GM19395 (cell line): ENCODE measurements at regions not wholly inside any gene's neighbourhood (a gene's known extent, or its start where the extent isn't known, plus 50 kb on each side); places are given as distances from the start of the nearest gene placed in this dataset.

Source experiments
- ATAC-seq: cut with Tn5 transposase; IDR thresholded peaks from one replicate; pipeline ENCODE4 v1.9.1; 2021; ENCODE audit warnings: mild to moderate bottlenecking, moderate library complexity; ENCODE audit not compliant: unreplicated experiment

DNA sequence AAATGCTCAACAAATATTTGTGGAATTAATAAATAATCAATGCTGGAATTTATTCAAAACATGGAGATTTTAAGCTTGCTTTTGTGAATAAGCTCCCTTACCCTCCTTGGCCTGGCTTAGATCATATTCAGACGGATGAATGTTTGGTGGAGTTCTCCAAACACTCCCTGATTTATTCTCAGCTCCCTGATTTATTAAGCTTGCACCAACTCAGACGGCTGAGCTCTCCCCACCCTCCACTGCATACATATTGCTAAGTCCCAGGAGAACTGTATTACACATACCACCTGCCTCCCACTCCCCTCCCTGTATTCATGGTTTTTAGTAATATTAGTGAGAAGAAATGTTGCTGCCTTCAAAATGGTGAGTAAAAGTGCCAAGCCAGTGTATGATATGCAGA, 1057.5 kb downstream of the SORCS3 start:
- no peak for ATAC-seq

GRCh38 chr10:105697290-105697780, 1056.2 kb downstream of the SORCS3 start:
- ATAC-seq = no peak

- no peak for ATAC-seq
These were observed 1050.7 kb downstream of the SORCS3 start for GRCh38 chr10:105691811-105692210.

DNA sequence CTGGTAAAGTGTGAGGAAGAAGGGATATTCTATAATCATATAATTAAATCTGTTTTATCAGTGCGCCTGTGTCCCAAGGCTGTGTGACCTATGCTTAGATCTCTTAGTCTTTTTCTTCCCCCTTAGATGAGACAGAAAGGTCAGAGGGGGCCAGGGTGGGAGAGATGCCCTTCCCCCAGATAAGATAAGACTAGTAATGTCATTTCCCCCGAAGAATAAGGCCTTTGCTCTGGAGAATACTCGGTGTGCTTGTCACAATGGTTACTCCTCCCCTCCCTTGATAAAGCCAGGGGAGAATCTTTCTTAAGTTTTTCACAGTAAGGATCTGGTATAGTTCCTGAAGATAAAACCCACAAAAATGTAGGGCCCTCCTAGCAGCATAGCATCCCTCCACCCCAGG, 1041.8 kb downstream of the SORCS3 start:
- ATAC-seq = no peak

DNA sequence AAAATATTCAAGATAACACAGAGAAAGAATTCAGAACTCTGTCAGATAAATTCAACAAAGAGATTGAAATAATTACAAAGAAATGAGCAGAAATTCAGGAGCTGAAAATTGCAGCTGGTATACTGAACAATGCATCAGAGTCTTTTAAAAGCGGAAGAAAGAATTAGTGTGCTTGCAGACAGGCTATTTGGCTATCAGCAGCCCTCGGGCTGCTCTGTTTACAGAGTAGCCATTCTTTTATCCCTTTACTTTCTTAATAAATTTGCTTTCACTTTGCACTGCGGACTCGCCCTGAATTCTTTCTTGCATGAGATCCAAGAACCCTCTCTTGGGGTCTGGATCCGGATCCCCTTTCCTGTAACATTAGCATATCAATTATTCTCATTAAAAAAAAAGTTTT, 1040.0 kb downstream of the SORCS3 start:
- ATAC-seq = no peak

- ATAC-seq = no peak
These were observed 1038.7 kb downstream of the SORCS3 start for GRCh38 chr10:105679781-105680180.

GRCh38 chr10:105675333-105675732, 1034.2 kb downstream of the SORCS3 start:
- ATAC-seq = no peak

- no peak for ATAC-seq
These were observed 1033.4 kb downstream of the SORCS3 start for GRCh38 chr10:105674448-105674847.

- no peak for ATAC-seq
These were observed 1017.6 kb downstream of the SORCS3 start for GRCh38 chr10:105658696-105659095.

DNA sequence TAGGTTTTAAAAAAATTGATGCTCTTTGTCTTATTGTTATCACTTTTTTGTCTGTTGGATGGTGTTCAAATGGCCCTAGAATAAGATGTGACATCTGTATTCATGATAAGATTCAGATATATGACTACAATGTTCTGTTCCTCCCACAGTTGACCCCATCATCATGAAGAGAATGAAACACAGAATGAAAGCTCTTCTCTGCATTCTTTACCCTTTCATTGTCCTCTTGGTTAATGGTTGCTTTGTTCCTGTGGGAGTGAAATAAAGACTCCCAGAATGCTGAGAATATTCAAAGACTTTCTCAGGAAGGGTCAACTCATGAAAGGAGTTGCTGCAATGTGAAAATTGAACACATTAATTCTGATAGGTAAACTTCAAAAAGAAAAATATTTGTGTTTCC, 1015.8 kb downstream of the SORCS3 start:
- ATAC-seq = no peak

GRCh38 chr10:105650306-105650705, 1009.2 kb downstream of the SORCS3 start:
- no peak for ATAC-seq

DNA sequence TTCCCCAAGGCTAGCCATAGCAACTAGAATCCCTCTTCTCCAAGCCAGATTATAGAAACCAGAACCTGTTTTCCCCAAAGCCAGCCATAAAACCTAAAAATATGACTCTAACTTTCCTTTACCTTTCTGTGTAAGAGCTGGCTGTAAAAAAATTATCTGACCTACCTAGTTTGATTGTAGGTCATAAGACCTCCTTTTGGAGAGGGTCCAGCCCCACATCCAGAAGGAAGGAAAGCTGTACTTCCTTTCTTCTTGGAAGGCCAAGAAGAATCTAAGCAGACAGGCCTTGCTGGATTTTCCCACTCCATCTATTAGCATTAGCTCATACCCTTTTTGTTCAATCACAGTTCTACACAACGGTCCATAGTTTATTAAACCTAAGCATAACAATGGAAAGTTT, 1006.3 kb downstream of the SORCS3 start:
- ATAC-seq = no peak

GRCh38 chr10:105644978-105645377, 1003.9 kb downstream of the SORCS3 start:
- ATAC-seq = no peak

- ATAC-seq = no peak
These were observed 1003.5 kb downstream of the SORCS3 start for GRCh38 chr10:105644559-105644958.

DNA sequence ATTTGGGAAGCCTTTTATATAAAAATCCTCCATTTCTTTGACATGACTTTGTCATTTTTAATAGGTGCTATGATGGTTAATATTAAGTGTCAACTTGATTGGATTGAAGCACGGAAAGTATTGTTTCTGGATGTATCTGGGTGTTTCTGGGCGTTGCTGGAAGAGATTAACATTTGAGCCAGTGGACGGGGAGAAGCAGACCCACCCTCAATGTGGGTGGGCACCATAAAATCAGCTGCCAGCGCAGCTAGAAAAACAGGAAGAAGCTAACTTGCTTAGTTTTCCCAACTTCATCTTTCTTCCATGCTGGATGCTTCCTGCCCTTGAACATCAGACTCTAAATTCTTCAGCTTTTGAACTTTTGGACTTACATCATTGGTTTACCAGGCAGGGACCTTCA, 1003.0 kb downstream of the SORCS3 start:
- no peak for ATAC-seq

GRCh38 chr10:105643660-105644059, 1002.6 kb downstream of the SORCS3 start:
- ATAC-seq = no peak

DNA sequence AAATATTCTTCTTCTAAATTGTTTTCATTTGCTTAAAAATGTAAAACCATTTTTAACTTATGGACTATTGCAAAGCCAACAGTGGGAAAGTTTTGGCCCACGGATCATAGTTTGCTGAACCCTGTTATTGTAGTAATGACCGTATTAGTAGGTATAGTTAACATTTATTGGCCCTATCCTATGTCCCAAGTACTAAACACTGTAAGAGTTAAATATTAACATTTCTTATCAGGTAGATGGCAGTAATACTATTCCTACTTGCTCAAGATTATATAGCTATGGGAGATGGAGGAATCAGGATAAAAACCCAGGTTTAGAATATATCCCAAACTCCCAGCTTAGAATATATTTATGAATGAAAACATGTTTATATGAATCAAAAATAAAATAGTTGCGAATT, 993.2 kb downstream of the SORCS3 start:
- no peak for ATAC-seq

- ATAC-seq = no peak
These were observed 974.8 kb downstream of the SORCS3 start for GRCh38 chr10:105615715-105616365.

DNA sequence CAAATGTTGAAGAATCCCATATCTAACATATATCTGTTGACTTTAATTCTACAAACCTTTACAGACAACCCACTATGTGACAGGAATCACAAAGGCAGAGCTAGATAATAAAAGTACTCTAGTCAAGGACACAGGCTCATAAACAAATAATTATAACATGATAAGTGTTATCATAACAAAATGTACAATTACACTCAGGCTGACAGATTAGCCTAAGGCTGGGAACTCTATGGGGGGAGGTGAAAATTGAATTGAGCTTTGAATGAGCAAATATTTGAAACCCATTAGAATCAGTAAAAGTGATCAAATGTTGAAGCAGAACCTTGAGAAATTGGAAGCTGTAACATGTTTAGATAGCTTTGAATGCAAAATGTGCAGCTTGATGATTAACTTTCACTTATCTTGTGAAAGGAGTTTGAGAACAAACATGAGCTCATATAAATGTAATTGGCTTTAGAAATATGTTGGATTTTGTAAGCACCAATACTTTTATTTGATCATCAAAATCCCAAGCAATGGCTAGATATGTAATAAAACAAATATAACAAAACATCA, 970.2 kb downstream of the SORCS3 start:
- no peak for ATAC-seq

DNA sequence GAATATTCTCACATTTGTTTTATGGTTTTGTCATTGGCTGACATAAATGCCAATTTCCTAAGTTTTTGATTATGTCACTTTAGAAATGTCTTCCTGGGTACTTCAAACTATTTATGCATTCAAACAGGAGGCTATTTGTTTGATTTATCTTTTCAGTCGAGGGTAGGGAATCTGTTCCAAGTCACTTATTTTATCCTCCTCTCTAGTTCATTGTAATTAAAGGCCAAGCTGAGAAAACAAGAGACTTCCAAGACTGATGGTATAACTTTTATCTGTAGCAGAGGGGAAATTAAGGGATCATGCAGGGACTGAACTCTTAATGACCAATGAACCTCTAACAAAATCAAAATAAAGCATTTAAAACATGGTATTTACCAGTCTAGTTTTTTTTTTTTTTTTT, 968.4 kb downstream of the SORCS3 start:
- no peak for ATAC-seq

GRCh38 chr10:105605918-105606317, 964.8 kb downstream of the SORCS3 start:
- ATAC-seq = no peak

- no peak for ATAC-seq
These were observed 964.0 kb downstream of the SORCS3 start for GRCh38 chr10:105605104-105605503.

- ATAC-seq = no peak
These were observed 957.1 kb downstream of the SORCS3 start for GRCh38 chr10:105598207-105598606.
